HL-60 (cell line): ENCODE measurements at regions not wholly inside any gene's neighbourhood (a gene's known extent, or its start where the extent isn't known, plus 50 kb on each side); places are given as distances from the start of the nearest gene placed in this dataset.

Source experiments
- DNase-seq, 2 experiments: peaks; one replicate each; pipeline ENCODE4 v3.0.0-alpha.2; 2010 to 2020; ENCODE audit warnings: low read depth in 1 of 2, low spot score in 1 of 2
- H3K27ac ChIP-seq: fragments of 250-450 bp; sonication (Bioruptor Pico); replicated peaks from 2 replicates; pipeline ENCODE4 v1.5.1; 2020; ENCODE audit warnings: mild to moderate bottlenecking, moderate library complexity
- H3K27me3 ChIP-seq: fragments of 250-450 bp; sonication (Bioruptor Pico); 2 replicates; pipeline ENCODE4 v1.5.1; 2021; ENCODE audit warnings: mild to moderate bottlenecking, moderate library complexity; ENCODE audit not compliant: insufficient read depth, poor library complexity, severe bottlenecking
- H3K4me3 ChIP-seq: replicated peaks from 2 replicates; pipeline ENCODE4 v1.5.1; 2011; ENCODE audit warnings: mild to moderate bottlenecking, control low read depth, low read length; ENCODE audit not compliant: insufficient read depth
- GABPA ChIP-seq: IDR thresholded peaks from 2 replicates; pipeline ENCODE4 v1.6.1; 2012; ENCODE audit warnings: low read depth
- POLR2AphosphoS5 ChIP-seq: IDR thresholded peaks from 2 replicates; pipeline ENCODE4 v1.6.1; 2012; ENCODE audit warnings: low read depth
- REST ChIP-seq: IDR thresholded peaks from 2 replicates; pipeline ENCODE4 v1.6.1; 2012; ENCODE audit warnings: low read depth; ENCODE audit not compliant: insufficient replicate concordance
- SPI1 ChIP-seq: IDR thresholded peaks from 2 replicates; pipeline ENCODE4 v1.6.1; 2012; ENCODE audit warnings: low read depth, mild to moderate bottlenecking, borderline replicate concordance
- TF ChIP-seq, protein P1 (sequence below): IDR thresholded peaks from one replicate; pipeline ENCODE4 v1.5.1; 2011; ENCODE audit warnings: low read length, control low read depth, inconsistent platforms; ENCODE audit not compliant: insufficient read depth

GRCh38 chr4:11842620-11843263 is 414.0 kb upstream of the HS3ST1 start:
- TF ChIP-seq, protein P1, sequence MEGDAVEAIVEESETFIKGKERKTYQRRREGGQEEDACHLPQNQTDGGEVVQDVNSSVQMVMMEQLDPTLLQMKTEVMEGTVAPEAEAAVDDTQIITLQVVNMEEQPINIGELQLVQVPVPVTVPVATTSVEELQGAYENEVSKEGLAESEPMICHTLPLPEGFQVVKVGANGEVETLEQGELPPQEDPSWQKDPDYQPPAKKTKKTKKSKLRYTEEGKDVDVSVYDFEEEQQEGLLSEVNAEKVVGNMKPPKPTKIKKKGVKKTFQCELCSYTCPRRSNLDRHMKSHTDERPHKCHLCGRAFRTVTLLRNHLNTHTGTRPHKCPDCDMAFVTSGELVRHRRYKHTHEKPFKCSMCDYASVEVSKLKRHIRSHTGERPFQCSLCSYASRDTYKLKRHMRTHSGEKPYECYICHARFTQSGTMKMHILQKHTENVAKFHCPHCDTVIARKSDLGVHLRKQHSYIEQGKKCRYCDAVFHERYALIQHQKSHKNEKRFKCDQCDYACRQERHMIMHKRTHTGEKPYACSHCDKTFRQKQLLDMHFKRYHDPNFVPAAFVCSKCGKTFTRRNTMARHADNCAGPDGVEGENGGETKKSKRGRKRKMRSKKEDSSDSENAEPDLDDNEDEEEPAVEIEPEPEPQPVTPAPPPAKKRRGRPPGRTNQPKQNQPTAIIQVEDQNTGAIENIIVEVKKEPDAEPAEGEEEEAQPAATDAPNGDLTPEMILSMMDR, result no peak
- TF ChIP-seq POLR2AphosphoS5 (no peak), GABPA (no peak), SPI1 (no peak), REST (no peak)
- Histone ChIP-seq H3K27ac (no peak overlapping the region), H3K4me3 (no peak overlapping the region), H3K27me3 (no peaks in the 10 kb centered on the region)
- no peak for DNase-seq

GRCh38 chr4:11839889-11840288 is 411.2 kb upstream of the HS3ST1 start:
- Histone ChIP-seq H3K27ac (no peak overlapping the region), H3K4me3 (no peak overlapping the region), H3K27me3 (no peaks in the 10 kb centered on the region)
- DNase-seq, result no peak
- TF ChIP-seq REST, result no peak
- TF ChIP-seq GABPA, result no peak

GRCh38 chr4:11831739-11832138 is 403.0 kb upstream of the HS3ST1 start:
- H3K27me3 ChIP-seq, result no peaks in the 10 kb centered on the region
- no peak for DNase-seq
- no peak overlapping the region for H3K27ac ChIP-seq
- TF ChIP-seq SPI1, result no peak
- no peak overlapping the region for H3K4me3 ChIP-seq

- Histone ChIP-seq H3K27me3 (no peaks in the 10 kb centered on the region), H3K27ac (no peak overlapping the region), H3K4me3 (no peak overlapping the region)
- no peak for TF ChIP-seq POLR2AphosphoS5
- no peak for TF ChIP-seq GABPA
- TF ChIP-seq REST, result no peak
- no peak for TF ChIP-seq SPI1
- TF ChIP-seq, protein P1, result no peak
- peak; percentile 10 to 20 for DNase-seq
Observed at GRCh38 chr4:11824566-11824965, 395.9 kb upstream of the HS3ST1 start.
